ENCODE measurements at regions not wholly inside any gene's neighbourhood (a gene's known extent, or its start where the extent isn't known, plus 50 kb on each side); places are given as distances from the start of the nearest gene placed in this dataset.

- TF ChIP-seq CTCF (IDR thresholded peaks at IDR 0.05) (no peak), POLR2A (IDR thresholded peaks at IDR 0.05) (no peak)
Observed at GRCh38 chr2:11977766-11978524, 231.5 kb downstream of the LPIN1 start.
